ENCODE measurements at regions not wholly inside any gene's neighbourhood (a gene's known extent, or its start where the extent isn't known, plus 50 kb on each side); places are given as distances from the start of the nearest gene placed in this dataset.
A peak's percentile ranks its signal among the peaks of the same experiment; 100 is the strongest.

DNA sequence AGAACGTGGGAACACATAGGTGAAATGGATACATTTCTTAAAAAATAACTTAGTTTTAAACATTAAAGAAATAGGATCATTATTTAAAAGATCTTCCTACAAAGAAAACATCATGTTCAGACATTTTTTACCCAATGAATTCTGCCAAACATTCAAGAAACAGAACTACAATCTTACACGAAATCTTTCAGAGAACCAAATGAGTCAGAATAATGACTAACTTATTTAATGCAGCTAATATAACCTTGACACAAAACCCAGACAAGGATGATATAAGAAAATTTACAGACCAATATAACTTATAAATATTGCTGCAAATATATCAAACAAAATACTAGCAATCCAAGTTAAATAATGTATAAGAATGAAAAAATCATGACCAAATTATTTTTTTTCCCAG lies 220.1 kb upstream of the KCNK2 start:
- TF ChIP-seq FOXM1 (IDR thresholded peaks at IDR 0.05; ENCODE audit: borderline replicate concordance, low read depth) (no peak), ZBTB7A (IDR thresholded peaks at IDR 0.05; ENCODE audit: low read depth) (no peak), EGR1 (IDR thresholded peaks at IDR 0.05) (no peak), NFIC (IDR thresholded peaks at IDR 0.05) (no peak), TEAD4 (IDR thresholded peaks at IDR 0.05) (no peak), EP300 (IDR thresholded peaks at IDR 0.05; ENCODE audit: borderline replicate concordance) (no peak), YY1 (IDR thresholded peaks at IDR 0.05; ENCODE audit: low read depth) (no peak), CEBPB (IDR thresholded peaks at IDR 0.05) (no peak)
- TF ChIP-seq, protein P1, sequence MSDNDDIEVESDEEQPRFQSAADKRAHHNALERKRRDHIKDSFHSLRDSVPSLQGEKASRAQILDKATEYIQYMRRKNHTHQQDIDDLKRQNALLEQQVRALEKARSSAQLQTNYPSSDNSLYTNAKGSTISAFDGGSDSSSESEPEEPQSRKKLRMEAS (IDR thresholded peaks at IDR 0.05): no peak

DNA sequence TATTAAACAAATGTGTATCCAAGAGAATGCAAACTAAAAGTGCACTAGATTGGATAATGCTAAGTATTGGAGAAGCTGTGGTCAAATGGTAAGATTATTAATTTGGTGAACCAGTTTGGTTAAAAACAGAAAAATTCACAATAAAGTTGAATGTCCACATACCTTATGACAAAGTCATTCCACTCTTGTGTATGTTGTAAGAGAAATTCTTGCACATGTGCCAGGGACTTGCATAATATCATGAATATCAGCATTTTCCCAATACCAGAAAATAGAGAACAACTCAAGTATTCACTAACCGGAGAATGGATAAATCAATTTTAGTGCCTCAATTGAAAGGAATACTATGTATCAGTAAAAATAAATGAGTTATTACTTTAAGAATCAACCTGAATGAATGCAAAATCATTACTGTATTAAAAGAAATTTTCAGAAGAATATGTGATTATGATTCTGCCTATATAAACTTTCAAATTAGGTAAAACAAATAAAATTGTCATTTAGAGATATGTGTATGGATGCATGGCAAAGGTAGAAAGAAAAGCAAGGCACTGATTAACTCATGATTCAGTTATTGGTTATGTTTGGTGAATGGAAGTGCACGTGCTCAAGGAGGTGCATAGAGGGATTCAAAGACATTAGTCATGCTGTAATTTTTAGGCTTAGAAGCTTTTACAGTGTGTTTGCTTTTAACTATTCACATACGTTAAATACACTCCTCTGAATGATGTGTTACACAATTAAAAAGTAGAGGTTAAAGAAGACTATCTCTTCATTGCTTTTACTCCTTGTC lies 217.4 kb upstream of the KCNK2 start:
- TF ChIP-seq CEBPB (IDR thresholded peaks at IDR 0.05) (peak; percentile 78), YY1 (IDR thresholded peaks at IDR 0.05; ENCODE audit: low read depth) (no peak), EGR1 (IDR thresholded peaks at IDR 0.05) (no peak), TEAD4 (IDR thresholded peaks at IDR 0.05) (peak; percentile 27; the same call in 1 of the 2 replicates), EP300 (IDR thresholded peaks at IDR 0.05; ENCODE audit: borderline replicate concordance) (no peak), NFIC (IDR thresholded peaks at IDR 0.05) (no peak)
- TF ChIP-seq, protein P2, sequence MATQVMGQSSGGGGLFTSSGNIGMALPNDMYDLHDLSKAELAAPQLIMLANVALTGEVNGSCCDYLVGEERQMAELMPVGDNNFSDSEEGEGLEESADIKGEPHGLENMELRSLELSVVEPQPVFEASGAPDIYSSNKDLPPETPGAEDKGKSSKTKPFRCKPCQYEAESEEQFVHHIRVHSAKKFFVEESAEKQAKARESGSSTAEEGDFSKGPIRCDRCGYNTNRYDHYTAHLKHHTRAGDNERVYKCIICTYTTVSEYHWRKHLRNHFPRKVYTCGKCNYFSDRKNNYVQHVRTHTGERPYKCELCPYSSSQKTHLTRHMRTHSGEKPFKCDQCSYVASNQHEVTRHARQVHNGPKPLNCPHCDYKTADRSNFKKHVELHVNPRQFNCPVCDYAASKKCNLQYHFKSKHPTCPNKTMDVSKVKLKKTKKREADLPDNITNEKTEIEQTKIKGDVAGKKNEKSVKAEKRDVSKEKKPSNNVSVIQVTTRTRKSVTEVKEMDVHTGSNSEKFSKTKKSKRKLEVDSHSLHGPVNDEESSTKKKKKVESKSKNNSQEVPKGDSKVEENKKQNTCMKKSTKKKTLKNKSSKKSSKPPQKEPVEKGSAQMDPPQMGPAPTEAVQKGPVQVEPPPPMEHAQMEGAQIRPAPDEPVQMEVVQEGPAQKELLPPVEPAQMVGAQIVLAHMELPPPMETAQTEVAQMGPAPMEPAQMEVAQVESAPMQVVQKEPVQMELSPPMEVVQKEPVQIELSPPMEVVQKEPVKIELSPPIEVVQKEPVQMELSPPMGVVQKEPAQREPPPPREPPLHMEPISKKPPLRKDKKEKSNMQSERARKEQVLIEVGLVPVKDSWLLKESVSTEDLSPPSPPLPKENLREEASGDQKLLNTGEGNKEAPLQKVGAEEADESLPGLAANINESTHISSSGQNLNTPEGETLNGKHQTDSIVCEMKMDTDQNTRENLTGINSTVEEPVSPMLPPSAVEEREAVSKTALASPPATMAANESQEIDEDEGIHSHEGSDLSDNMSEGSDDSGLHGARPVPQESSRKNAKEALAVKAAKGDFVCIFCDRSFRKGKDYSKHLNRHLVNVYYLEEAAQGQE (IDR thresholded peaks at IDR 0.05; ENCODE audit: low read depth): no peak
- TF ChIP-seq, protein P3, sequence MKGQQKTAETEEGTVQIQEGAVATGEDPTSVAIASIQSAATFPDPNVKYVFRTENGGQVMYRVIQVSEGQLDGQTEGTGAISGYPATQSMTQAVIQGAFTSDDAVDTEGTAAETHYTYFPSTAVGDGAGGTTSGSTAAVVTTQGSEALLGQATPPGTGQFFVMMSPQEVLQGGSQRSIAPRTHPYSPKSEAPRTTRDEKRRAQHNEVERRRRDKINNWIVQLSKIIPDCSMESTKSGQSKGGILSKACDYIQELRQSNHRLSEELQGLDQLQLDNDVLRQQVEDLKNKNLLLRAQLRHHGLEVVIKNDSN (IDR thresholded peaks at IDR 0.05): no peak

DNA sequence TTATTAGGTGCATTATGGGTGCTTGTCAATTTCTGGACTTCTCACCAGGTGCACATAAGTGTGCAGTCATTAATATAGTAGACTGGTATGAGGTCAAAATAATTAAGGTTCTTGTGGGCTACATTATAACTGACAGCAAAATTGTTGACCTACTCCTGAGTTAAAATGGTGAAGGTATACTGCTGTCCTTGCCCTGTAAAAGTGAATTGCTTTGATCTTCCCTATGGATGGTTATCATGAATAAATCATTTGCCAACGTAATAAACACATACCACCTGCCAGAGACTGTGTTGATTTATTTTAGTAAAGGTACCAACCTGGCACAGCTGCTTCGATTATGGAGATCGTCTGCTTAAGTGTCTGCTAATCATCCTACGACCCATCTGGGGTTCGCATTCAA lies 201.6 kb upstream of the KCNK2 start:
- no peak for TF ChIP-seq CREB1 (IDR thresholded peaks at IDR 0.05; ENCODE audit: low read depth)
- TF ChIP-seq TAF1 (IDR thresholded peaks at IDR 0.05; ENCODE audit: low read depth): no peak
- no peak for TF ChIP-seq ZBTB7A (IDR thresholded peaks at IDR 0.05; ENCODE audit: low read depth)
- TF ChIP-seq EGR1 (IDR thresholded peaks at IDR 0.05): no peak
- no peak for TF ChIP-seq CEBPB (IDR thresholded peaks at IDR 0.05)
- TF ChIP-seq YY1 (IDR thresholded peaks at IDR 0.05; ENCODE audit: low read depth): no peak
- TF ChIP-seq TCF12 (IDR thresholded peaks at IDR 0.05; ENCODE audit: low read depth): no peak
- TF ChIP-seq NFIC (IDR thresholded peaks at IDR 0.05): no peak

DNA sequence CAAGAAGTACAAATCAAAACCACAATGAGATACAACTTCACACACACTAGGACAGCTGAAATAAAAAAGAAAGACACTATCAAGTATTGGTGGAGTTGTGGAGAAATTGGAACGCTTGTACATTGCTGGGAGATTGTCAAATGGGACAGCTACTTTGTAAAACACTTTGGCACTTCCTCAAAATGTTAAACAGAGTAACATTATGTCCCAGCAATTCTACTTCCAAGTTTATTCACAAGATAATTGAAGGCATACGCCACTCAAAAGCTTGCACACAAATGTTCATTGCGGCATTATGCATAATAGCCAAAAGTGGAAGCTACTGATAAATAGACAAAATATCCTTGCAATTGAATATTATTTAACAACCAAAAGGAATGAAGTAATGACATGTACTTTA lies 199.9 kb upstream of the KCNK2 start:
- TF ChIP-seq RAD21 (IDR thresholded peaks at IDR 0.05; ENCODE audit: low read depth) (no peak), EP300 (IDR thresholded peaks at IDR 0.05; ENCODE audit: borderline replicate concordance) (no peak), TEAD4 (IDR thresholded peaks at IDR 0.05) (no peak), NFIC (IDR thresholded peaks at IDR 0.05) (no peak), TCF12 (IDR thresholded peaks at IDR 0.05; ENCODE audit: low read depth) (no peak), YY1 (IDR thresholded peaks at IDR 0.05; ENCODE audit: low read depth) (no peak), CREB1 (IDR thresholded peaks at IDR 0.05; ENCODE audit: low read depth) (no peak), ZBTB7A (IDR thresholded peaks at IDR 0.05; ENCODE audit: low read depth) (no peak), FOXM1 (IDR thresholded peaks at IDR 0.05; ENCODE audit: borderline replicate concordance, low read depth) (no peak), EGR1 (IDR thresholded peaks at IDR 0.05) (no peak), CEBPB (IDR thresholded peaks at IDR 0.05) (no peak), TAF1 (IDR thresholded peaks at IDR 0.05; ENCODE audit: low read depth) (no peak)
- TF ChIP-seq, protein P3 (IDR thresholded peaks at IDR 0.05): no peak
- TF ChIP-seq, protein P1 (IDR thresholded peaks at IDR 0.05): no peak
- TF ChIP-seq, protein P2 (IDR thresholded peaks at IDR 0.05; ENCODE audit: low read depth): no peak

DNA sequence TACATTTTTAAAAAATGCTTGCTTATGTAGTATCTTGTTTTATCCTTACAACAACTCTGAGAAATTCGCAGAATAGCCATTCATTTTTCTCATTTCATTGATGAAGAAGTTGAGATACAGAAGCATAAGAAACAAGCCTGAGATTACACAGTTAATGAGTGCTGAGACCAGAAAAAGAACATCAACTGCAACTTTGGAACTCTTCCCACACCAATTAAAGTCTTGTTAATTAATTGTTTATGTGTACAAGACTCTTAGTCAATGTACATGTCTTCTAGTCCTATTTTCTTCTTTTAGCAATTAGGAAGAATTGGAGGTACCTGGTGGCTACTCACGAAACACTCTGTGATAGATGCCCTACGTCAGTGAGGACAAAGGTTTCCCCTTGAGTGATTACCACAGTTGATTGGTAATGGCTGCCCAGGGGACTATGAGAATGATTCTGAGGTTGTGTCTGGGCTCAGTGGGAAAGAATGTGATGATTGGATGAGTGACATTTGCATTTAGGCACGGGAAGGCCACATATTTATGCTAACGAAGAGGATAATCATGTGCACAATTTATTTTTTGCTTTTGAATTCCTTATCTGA lies 187.4 kb upstream of the KCNK2 start:
- TF ChIP-seq EP300 (IDR thresholded peaks at IDR 0.05; ENCODE audit: borderline replicate concordance) (no peak), FOXM1 (IDR thresholded peaks at IDR 0.05; ENCODE audit: borderline replicate concordance, low read depth) (no peak), TEAD4 (IDR thresholded peaks at IDR 0.05) (no peak), NFIC (IDR thresholded peaks at IDR 0.05) (no peak), TCF12 (IDR thresholded peaks at IDR 0.05; ENCODE audit: low read depth) (no peak), CREB1 (IDR thresholded peaks at IDR 0.05; ENCODE audit: low read depth) (no peak), CEBPB (IDR thresholded peaks at IDR 0.05) (no peak), ZBTB7A (IDR thresholded peaks at IDR 0.05; ENCODE audit: low read depth) (no peak), YY1 (IDR thresholded peaks at IDR 0.05; ENCODE audit: low read depth) (no peak)
- TF ChIP-seq, protein P3 (IDR thresholded peaks at IDR 0.05): no peak
- TF ChIP-seq, protein P1 (IDR thresholded peaks at IDR 0.05): no peak
- TF ChIP-seq, protein P2 (IDR thresholded peaks at IDR 0.05; ENCODE audit: low read depth): no peak

Data from Ishikawa (cell line).